Epithelial cell of proximal tubule (primary cell): ENCODE measurements at regions not wholly inside any gene's neighbourhood (a gene's known extent, or its start where the extent isn't known, plus 50 kb on each side); places are given as distances from the start of the nearest gene placed in this dataset.

ENCODE experiments used
- DNase-seq: peaks from one replicate; pipeline ENCODE4 v3.0.0-alpha.2; 2011; ENCODE audit warnings: low read depth
- H3K4me3 ChIP-seq: 2 replicates; pipeline ENCODE4 v1.5.1; 2011; ENCODE audit warnings: low read depth, mild to moderate bottlenecking, low read length
- CTCF ChIP-seq: conservative IDR thresholded peaks from 2 replicates; pipeline ENCODE4 v1.5.1; 2012; ENCODE audit warnings: low read depth, mild to moderate bottlenecking, low read length

GRCh38 chr3:144287001-144287400 is 315.4 kb downstream of the DIPK2A start:
- H3K4me3 ChIP-seq, result no peak overlapping the region
- no peak for TF ChIP-seq CTCF
- DNase-seq, result no peak

DNA sequence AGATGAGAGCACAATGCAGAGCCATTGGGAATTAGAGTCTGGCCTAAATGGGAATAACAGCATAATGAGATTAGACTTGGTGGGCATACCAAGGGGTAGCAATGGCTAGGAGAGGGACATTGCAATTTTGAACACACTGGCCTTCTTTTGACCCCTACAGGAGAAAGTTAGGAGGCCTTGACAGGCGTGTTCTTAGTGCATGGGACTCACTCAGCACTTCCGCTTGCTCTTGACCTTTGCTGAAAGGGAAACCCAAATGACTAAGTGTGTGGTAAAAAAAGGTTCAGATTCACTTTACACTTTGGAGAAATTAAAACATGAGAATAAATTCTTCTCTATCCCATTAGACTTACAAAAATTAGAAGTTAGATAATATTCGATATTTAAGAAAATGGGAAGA is 317.4 kb downstream of the DIPK2A start:
- no peak for DNase-seq
- no peak for TF ChIP-seq CTCF
- H3K4me3 ChIP-seq, result no peak overlapping the region

GRCh38 chr3:144294659-144295538 is 323.3 kb downstream of the DIPK2A start:
- no peak for DNase-seq
- H3K4me3 ChIP-seq, result no peak overlapping the region
- no peak for TF ChIP-seq CTCF

GRCh38 chr3:144295613-144296012 is 324.0 kb downstream of the DIPK2A start:
- TF ChIP-seq CTCF, result no peak
- DNase-seq, result no peak
- H3K4me3 ChIP-seq, result no peak overlapping the region

DNA sequence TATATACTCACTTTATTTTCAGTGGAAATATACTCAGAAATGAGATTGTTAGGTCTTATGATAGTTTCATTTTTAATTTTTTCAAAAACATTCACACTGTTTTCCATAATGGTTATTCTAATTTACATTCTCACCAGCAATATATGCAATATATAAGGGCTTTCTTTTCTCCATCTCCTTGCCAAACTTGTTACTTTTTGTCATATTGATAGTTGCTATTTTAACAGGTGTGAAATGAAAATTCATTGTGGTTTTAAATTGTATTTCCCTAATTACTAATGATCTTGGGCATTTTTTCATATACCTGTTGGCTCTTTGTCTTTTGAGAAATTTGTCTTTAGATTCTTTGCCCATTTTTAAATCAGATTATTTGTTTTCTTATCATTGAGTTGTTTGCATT is 325.2 kb downstream of the DIPK2A start:
- DNase-seq, result no peak
- no peak for TF ChIP-seq CTCF
- H3K4me3 ChIP-seq, result no peak overlapping the region

- TF ChIP-seq CTCF, result no peak
- DNase-seq, result no peak
- H3K4me3 ChIP-seq, result no peak overlapping the region
Observed at GRCh38 chr3:144301863-144302262, 330.2 kb downstream of the DIPK2A start.

- DNase-seq, result no peak
- no peak for TF ChIP-seq CTCF
- no peak overlapping the region for H3K4me3 ChIP-seq
Observed at GRCh38 chr3:144307951-144308350, 336.3 kb downstream of the DIPK2A start.
